ENCODE measurements at regions not wholly inside any gene's neighbourhood (a gene's known extent, or its start where the extent isn't known, plus 50 kb on each side); places are given as distances from the start of the nearest gene placed in this dataset.

DNA sequence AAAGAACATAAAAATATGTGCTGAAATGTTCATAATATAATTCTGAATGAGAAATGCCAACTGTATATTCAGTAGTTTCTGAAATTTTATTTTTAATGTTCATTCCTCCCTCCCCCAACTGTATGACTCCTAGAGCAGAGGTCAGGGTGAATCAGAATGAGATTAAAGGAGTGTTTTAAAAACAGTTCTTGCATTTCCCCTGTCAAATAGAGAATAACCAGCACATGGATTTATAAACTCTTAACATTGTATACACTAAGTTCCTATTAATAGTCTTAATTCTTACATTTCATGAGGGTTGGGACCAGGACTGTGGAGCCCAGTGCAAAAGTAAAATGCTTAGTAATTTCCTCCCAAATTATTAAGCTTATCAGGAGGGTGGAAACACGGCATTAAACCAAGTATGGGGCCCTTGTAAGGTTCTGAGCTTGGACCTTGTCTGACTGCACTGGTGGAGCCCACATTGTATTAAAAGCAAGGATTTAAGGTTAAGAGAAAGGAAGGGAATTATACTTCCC lies 474.6 kb upstream of the RAG2 start:
- no peaks in the 10 kb centered on the region for H3K9me3 ChIP-seq (ENCODE audit: low read depth)
- no peaks in the 10 kb centered on the region for H3K27me3 ChIP-seq
- TF ChIP-seq, protein P1, sequence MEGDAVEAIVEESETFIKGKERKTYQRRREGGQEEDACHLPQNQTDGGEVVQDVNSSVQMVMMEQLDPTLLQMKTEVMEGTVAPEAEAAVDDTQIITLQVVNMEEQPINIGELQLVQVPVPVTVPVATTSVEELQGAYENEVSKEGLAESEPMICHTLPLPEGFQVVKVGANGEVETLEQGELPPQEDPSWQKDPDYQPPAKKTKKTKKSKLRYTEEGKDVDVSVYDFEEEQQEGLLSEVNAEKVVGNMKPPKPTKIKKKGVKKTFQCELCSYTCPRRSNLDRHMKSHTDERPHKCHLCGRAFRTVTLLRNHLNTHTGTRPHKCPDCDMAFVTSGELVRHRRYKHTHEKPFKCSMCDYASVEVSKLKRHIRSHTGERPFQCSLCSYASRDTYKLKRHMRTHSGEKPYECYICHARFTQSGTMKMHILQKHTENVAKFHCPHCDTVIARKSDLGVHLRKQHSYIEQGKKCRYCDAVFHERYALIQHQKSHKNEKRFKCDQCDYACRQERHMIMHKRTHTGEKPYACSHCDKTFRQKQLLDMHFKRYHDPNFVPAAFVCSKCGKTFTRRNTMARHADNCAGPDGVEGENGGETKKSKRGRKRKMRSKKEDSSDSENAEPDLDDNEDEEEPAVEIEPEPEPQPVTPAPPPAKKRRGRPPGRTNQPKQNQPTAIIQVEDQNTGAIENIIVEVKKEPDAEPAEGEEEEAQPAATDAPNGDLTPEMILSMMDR (IDR thresholded peaks at IDR 0.05; ENCODE audit: low read depth, low read length) = no peak
- peak overlapping the region; percentile 79 for H3K27ac ChIP-seq
- H3K4me3 ChIP-seq = no peak overlapping the region
- no peaks in the 10 kb centered on the region for H3K36me3 ChIP-seq
- peak; percentile 20 to 45 for DNase-seq (ENCODE audit: low read depth in 1 of 2, low spot score in 1 of 2)
- peaks cover 20% of the 10 kb centered on the region for H3K4me1 ChIP-seq (ENCODE audit: low read depth)

DNA sequence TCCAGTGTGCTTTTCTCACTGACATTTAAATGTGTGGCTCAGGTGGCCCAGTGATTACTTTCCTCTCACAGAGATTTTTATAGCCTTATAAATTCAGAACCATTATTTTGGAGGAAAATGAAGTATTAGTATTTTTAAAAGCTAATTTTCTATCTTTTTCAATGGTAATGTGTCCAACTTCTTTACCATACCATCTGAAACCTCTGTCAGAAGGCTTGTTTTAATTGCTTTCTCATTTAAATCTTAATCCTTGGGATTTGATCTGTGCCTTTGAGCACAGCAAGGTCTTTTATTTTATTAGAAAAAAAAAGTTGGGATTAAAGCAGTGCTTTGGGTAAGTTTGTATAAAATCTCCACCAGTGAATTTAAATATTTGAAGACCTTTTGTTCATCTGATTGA lies 452.3 kb upstream of the RAG2 start:
- Histone ChIP-seq H3K36me3 (no peaks in the 10 kb centered on the region), H3K9me3 (ENCODE audit: low read depth) (no peaks in the 10 kb centered on the region), H3K27me3 (no peaks in the 10 kb centered on the region), H3K4me1 (ENCODE audit: low read depth) (no peaks in the 10 kb centered on the region), H3K4me3 (no peak overlapping the region), H3K27ac (no peak overlapping the region)
- DNase-seq (ENCODE audit: low read depth in 1 of 2, low spot score in 1 of 2) = no peak
- TF ChIP-seq, protein P1 (IDR thresholded peaks at IDR 0.05; ENCODE audit: low read depth, low read length) = no peak

DNA sequence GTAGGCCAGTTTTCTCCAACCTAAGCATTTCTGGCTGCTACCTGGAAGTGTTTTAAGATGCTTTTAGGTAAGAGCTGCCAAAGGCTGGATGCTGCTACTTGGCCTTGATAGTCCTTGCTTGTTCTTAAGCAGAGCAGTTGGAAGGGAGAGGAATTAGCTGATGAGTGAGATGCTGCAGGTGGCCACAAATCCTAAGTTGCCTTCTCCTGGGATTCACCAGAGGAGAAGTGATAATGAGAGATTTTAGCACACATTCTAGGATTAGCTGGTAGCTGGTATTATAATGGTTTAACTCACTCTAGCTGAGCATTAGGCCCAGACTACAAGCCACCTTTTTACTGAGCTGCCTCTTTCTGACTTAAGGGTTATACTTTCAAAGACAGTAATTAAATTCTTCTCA lies 442.9 kb upstream of the RAG2 start:
- TF ChIP-seq, protein P1 (IDR thresholded peaks at IDR 0.05; ENCODE audit: low read depth, low read length) = no peak
- no peaks in the 10 kb centered on the region for H3K36me3 ChIP-seq
- H3K27me3 ChIP-seq = no peaks in the 10 kb centered on the region
- no peak overlapping the region for H3K4me3 ChIP-seq
- H3K4me1 ChIP-seq (ENCODE audit: low read depth) = peaks cover 9% of the 10 kb centered on the region
- H3K27ac ChIP-seq = no peak overlapping the region
- H3K9me3 ChIP-seq (ENCODE audit: low read depth) = no peaks in the 10 kb centered on the region
- DNase-seq (ENCODE audit: low read depth in 1 of 2, low spot score in 1 of 2) = no peak

DNA sequence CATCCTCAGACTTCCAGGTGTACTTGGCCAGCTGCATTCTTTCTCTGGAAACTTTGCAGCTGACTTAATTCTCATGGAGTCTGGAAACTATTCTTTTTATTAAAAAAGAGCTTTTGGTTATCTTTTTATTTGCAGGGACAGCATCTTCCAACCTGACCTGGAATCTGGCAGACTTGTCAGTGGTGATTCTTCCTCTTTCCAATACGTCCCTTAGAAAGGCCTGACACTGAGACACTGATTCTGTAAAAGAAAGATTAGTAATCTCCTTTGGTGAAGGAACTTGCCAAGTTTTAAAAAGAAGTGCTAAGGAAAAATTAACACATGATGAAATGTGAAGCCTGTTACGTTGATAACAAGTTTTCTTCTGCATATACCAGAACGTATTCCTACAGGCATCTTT lies 440.9 kb upstream of the RAG2 start:
- H3K36me3 ChIP-seq = no peaks in the 10 kb centered on the region
- H3K4me1 ChIP-seq (ENCODE audit: low read depth) = peaks cover 4% of the 10 kb centered on the region
- TF ChIP-seq, protein P1 (IDR thresholded peaks at IDR 0.05; ENCODE audit: low read depth, low read length) = no peak
- no peak overlapping the region for H3K27ac ChIP-seq
- H3K9me3 ChIP-seq (ENCODE audit: low read depth) = no peaks in the 10 kb centered on the region
- DNase-seq (ENCODE audit: low read depth in 1 of 2, low spot score in 1 of 2) = no peak
- H3K27me3 ChIP-seq = no peaks in the 10 kb centered on the region
- H3K4me3 ChIP-seq = no peak overlapping the region

DNA sequence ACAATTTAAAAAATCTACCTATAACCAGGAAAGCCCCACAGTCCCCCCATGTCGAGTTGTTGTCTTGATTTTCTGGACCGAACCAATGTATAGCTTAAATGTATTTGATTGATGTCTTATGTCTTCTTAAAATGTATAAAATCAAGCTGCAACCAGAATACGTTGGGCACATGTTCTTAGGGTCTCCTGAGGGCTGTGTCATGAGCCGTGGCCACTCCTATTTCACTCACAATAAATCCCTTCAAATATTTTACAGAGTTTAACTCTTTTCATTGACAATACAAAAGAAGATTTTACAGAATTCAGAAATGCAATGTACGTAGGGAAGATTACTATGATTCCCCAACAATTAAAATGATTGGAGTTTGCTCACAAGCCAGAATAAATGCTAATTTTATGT lies 428.7 kb upstream of the RAG2 start:
- Histone ChIP-seq H3K4me1 (ENCODE audit: low read depth) (no peaks in the 10 kb centered on the region), H3K4me3 (no peak overlapping the region), H3K27ac (no peak overlapping the region), H3K27me3 (no peaks in the 10 kb centered on the region), H3K9me3 (ENCODE audit: low read depth) (no peaks in the 10 kb centered on the region), H3K36me3 (no peaks in the 10 kb centered on the region)
- TF ChIP-seq, protein P1 (IDR thresholded peaks at IDR 0.05; ENCODE audit: low read depth, low read length) = no peak
- DNase-seq (ENCODE audit: low read depth in 1 of 2, low spot score in 1 of 2) = no peak

DNA sequence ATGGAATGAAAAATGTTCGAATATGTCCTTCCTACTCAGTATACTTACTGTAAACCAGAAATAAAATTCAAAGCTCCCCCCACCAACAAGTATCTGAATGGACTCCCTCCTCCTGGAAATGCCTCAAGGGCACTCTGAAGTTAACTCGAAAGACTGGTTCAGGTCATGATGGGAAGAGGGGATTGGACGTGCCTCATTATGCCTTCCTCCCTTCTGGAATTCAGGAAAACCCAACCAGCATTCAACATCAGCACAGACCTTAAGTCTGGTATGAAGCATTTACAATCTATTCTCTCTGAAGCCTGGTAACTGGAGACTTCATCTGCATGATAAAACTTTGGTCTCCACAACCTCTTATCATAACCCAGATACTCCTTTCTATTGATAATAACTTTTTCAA lies 428.3 kb upstream of the RAG2 start:
- H3K27me3 ChIP-seq = no peaks in the 10 kb centered on the region
- no peak overlapping the region for H3K27ac ChIP-seq
- H3K4me1 ChIP-seq (ENCODE audit: low read depth) = no peaks in the 10 kb centered on the region
- no peaks in the 10 kb centered on the region for H3K36me3 ChIP-seq
- no peak overlapping the region for H3K4me3 ChIP-seq
- TF ChIP-seq, protein P1 (IDR thresholded peaks at IDR 0.05; ENCODE audit: low read depth, low read length) = no peak
- no peaks in the 10 kb centered on the region for H3K9me3 ChIP-seq (ENCODE audit: low read depth)
- no peak for DNase-seq (ENCODE audit: low read depth in 1 of 2, low spot score in 1 of 2)
